GM10266 (cell line): ENCODE measurements at regions not wholly inside any gene's neighbourhood (a gene's known extent, or its start where the extent isn't known, plus 50 kb on each side); places are given as distances from the start of the nearest gene placed in this dataset.

ENCODE experiments used
- DNase-seq: peaks from one replicate; pipeline ENCODE4 v3.0.0; 2012; ENCODE audit errors: extremely low spot score
- CTCF ChIP-seq: IDR thresholded peaks from 2 replicates; pipeline ENCODE4 v1.5.1; 2012; ENCODE audit warnings: mild to moderate bottlenecking, low read depth; ENCODE audit not compliant: control insufficient read depth, insufficient read depth; ENCODE audit errors: missing control alignments

GRCh38 chr5:30849931-30850710 lies 343.4 kb upstream of the CDH6 start:
- no peak for DNase-seq

GRCh38 chr5:30846171-30846570 lies 347.3 kb upstream of the CDH6 start:
- no peak for DNase-seq
- no peak for TF ChIP-seq CTCF

More at GRCh38 chr5:30849931-30850710, 343.4 kb upstream of the CDH6 start:
- TF ChIP-seq CTCF, result no peak

- TF ChIP-seq CTCF, result no peak
- DNase-seq, result no peak
These were observed 348.3 kb upstream of the CDH6 start for GRCh38 chr5:30845194-30845593.

- no peak for TF ChIP-seq CTCF
- no peak for DNase-seq
These were observed 349.9 kb upstream of the CDH6 start for GRCh38 chr5:30843541-30843940.

DNA sequence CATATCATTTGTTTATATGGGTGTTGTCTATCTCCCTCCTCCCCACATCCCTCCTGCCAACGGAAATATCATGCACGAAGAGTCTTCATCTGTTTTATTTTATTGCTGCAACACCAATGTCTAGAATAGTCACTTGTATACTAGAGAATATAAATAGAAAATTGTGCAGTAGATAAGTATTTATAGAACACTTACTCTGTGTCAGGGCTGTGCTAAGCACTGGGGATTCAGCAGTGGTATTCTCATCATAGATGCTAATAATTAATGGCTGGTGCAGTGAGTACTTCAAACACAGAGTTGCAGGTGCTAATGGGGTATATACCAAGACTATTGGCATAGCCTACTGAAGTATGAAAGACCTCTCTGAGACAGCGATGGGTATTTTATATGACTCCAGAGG lies 353.5 kb upstream of the CDH6 start:
- no peak for TF ChIP-seq CTCF
- no peak for DNase-seq

- no peak for DNase-seq
- no peak for TF ChIP-seq CTCF
These were observed 354.5 kb upstream of the CDH6 start for GRCh38 chr5:30838936-30839496.

GRCh38 chr5:30832519-30832918 lies 361.0 kb upstream of the CDH6 start:
- TF ChIP-seq CTCF, result no peak
- DNase-seq, result no peak
